ENCODE measurements at regions not wholly inside any gene's neighbourhood (a gene's known extent, or its start where the extent isn't known, plus 50 kb on each side); places are given as distances from the start of the nearest gene placed in this dataset.

DNA sequence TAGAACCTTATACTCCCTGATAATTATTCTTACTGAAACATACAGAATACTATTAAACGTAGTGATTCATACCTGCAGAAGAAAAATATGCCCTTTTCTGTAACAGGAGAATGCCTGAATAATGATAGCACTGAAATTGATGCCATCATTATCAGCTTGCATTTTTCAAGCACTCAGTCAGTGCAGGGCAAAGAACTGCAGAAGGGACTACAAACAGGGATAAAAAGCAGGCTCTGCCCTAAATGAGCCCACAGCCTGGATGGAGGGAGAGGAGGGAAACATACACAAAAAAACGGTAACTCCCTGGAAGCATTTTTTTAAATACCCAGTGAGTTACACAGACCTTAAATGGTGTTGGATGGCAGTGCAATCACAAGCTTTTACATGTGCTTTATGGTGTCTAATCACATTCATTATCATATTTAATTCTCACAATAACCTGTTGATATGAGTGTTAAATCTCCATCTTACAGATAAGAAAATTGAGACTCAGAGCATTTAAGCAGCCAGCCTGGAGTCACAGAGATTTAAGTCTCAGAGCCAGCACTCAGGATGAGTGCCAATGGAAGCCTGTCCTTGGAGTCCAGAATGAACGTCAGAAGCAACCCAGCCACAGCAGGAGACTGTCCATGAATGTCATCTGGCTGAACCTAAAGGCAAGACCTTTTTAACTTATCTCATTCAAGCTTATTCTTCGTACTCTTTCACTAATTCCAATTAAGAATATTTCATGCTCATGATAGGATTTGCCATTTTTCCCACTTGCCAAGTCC is 139.3 kb upstream of the CTNNA2 start:
- TF ChIP-seq CTCF (optimal IDR thresholded peaks at IDR 0.05 in 1 of 3, IDR thresholded peaks at IDR 0.05 in 1 of 3, conservative IDR thresholded peaks at IDR 0.05 in 1 of 3; ENCODE audit: extremely low read depth in 1 of 3, insufficient read depth in 2 of 3, low read length in 3 of 3) (no peak), EZH2 (IDR thresholded peaks at IDR 0.05; ENCODE audit: low read length) (no peak)

Measured in keratinocyte (primary cell).